Heart right ventricle (tissue), 16 donors: ENCODE measurements at regions not wholly inside any gene's neighbourhood (a gene's known extent, or its start where the extent isn't known, plus 50 kb on each side); places are given as distances from the start of the nearest gene placed in this dataset.
"Not testable (repeated sequence)": the region's sequence is repeated elsewhere in the genome, so short reads cannot be mapped to it uniquely, and the experiment has no call there.

Source experiments
- ATAC-seq, 8 donors: fragments of 200-7000 bp; cut with Tn5 transposase; one replicate each; pipeline ENCODE4 v1.9.1; 2020; ENCODE audit warnings: mild to moderate bottlenecking in 8 of 8, moderate library complexity in 8 of 8, moderate number of reproducible peaks in 1 of 8
- DNase-seq, 2 donors: peaks; one replicate each; pipeline ENCODE4 v3.0.0-alpha.2; 2020
- H3K27ac ChIP-seq, 10 donors: fragments of 200-600 bp; sonication (generic) in 2 of 10; one replicate each; pipeline versions ENCODE4 v1.5.0 to v1.8.0; 2020 to 2022; ENCODE audit warnings: mild to moderate bottlenecking in 3 of 10
- H3K27me3 ChIP-seq, 7 donors: fragments of 200-600 bp; one replicate each; pipeline ENCODE4 v1.8.0; 2021 to 2022; ENCODE audit warnings: mild to moderate bottlenecking in 2 of 7
- H3K36me3 ChIP-seq, 9 donors: fragments of 200-600 bp; sonication (generic) in 1 of 9; one replicate each; pipeline versions ENCODE4 v1.5.0 to v1.8.0; 2020 to 2022; ENCODE audit warnings: mild to moderate bottlenecking in 2 of 9
- H3K4me1 ChIP-seq, 9 donors: fragments of 200-600 bp; sonication (generic) in 1 of 9; one replicate each; pipeline versions ENCODE4 v1.5.0 to v1.8.0; 2020 to 2022; ENCODE audit warnings: mild to moderate bottlenecking in 4 of 9
- H3K4me3 ChIP-seq, 10 donors: fragments of 200-600 bp; sonication (generic) in 2 of 10; one replicate each; pipeline versions ENCODE4 v1.5.0 to v1.8.0; 2020 to 2022; ENCODE audit warnings: mild to moderate bottlenecking in 7 of 10, moderate library complexity in 2 of 10
- H3K9me3 ChIP-seq, 11 donors: fragments of 200-600 bp in 10 of 11; sonication (generic) in 2 of 11; one replicate each; pipeline versions ENCODE4 v1.5.0 to v1.8.0; 2013 to 2022; ENCODE audit warnings: mild to moderate bottlenecking in 2 of 11, control low read depth in 1 of 11, moderate library complexity in 1 of 11
- WGBS, 2 donors: extraction: QIAGEN DNeasy Blood & Tissue Kit; methylation state at CpG; one replicate each; pipeline ENCODE4 v1.1.7; 2013; ENCODE audit warnings: inconsistent platforms in 1 of 2; 5-methylcytosine and 5-hydroxymethylcytosine counted together
- intact Hi-C, 10 donors: fragments of 100-400 bp; cut with DNase I; formaldehyde crosslinking; loops; one replicate each; pipeline versions ENCODE4 v1.11.1 to v1.14.2; 2022
- TF ChIP-seq, protein P1 (sequence below), 9 donors: fragments of 200-600 bp; sonication (generic) in 2 of 9; IDR thresholded peaks; one replicate each; pipeline versions ENCODE4 v1.5.0 to v1.8.0; 2021 to 2022; ENCODE audit warnings: antibody characterized with exemption in 9 of 9, mild to moderate bottlenecking in 5 of 9, moderate library complexity in 1 of 9
- donor health status: Arrhythmogenic right ventricular cardiomyopathy.
- donor health status: ischemic (EF 13 %, LVEDD 7.1; RV severe dilation, severe dysfunction).
- donor health status: healthy with polysubstance abuse.
- donor health status: DM: no; HTN: yes; CAD: no.
- donor health status: DM: no; HTN: no; CAD: no.
- donor health status: ischemic (EF 25% LVEDD 6.9; RV normal size, moderate dysfunction).
- donor health status: ischemic (EF 25% LVEDD 5.7; RV mildly dilated, moderate dysfunction).
- donor health status: healthy.
- donor health status: DM: yes; HTN: yes; CAD: no.
- donor health status: Ischemic cardiomyopathy.
- donor health status: ischemic (EF 35%, LVEDD 5.7; RV mildly dilated, moderate dysfunction).
- donor health status: nonischemic (EF 11% LVEDD 7.7; RV severe dilation, severe dysfunction).
- donor health status: DM: yes; HTN: yes; CAD: no.
- donor health status: PGD.
- donor health status: ischemic (EF 29% LVEDD 5.4; RV normal size, mild dysfunction).
- donor health status: nonischemic (EF 23%, LVEDD 6.1; RV moderate dilation, normal function).

GRCh38 chr2:11947956-11948355 is 201.5 kb downstream of the LPIN1 start:
- DNase-seq, result no peak
- ATAC-seq, result no peak
- no peak overlapping the region for H3K27ac ChIP-seq
- H3K4me1 ChIP-seq, result peaks cover 0 to 13% (median 0%) of the 10 kb centered on the region in 9 donors
- no peaks in the 10 kb centered on the region for H3K9me3 ChIP-seq
- 96% methylated on average over 4 of the region's 4 CpGs for WGBS, 2 donors
- intact Hi-C loops, result no loop called here
- H3K36me3 ChIP-seq, result no peaks in the 10 kb centered on the region
- H3K27me3 ChIP-seq, result no peaks in the 10 kb centered on the region
- TF ChIP-seq, protein P1, sequence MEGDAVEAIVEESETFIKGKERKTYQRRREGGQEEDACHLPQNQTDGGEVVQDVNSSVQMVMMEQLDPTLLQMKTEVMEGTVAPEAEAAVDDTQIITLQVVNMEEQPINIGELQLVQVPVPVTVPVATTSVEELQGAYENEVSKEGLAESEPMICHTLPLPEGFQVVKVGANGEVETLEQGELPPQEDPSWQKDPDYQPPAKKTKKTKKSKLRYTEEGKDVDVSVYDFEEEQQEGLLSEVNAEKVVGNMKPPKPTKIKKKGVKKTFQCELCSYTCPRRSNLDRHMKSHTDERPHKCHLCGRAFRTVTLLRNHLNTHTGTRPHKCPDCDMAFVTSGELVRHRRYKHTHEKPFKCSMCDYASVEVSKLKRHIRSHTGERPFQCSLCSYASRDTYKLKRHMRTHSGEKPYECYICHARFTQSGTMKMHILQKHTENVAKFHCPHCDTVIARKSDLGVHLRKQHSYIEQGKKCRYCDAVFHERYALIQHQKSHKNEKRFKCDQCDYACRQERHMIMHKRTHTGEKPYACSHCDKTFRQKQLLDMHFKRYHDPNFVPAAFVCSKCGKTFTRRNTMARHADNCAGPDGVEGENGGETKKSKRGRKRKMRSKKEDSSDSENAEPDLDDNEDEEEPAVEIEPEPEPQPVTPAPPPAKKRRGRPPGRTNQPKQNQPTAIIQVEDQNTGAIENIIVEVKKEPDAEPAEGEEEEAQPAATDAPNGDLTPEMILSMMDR (IDR thresholded peaks at IDR 0.05), result no peak
- H3K4me3 ChIP-seq, result no peak overlapping the region

- H3K27me3 ChIP-seq, result peaks cover 0 to 6% (median 0%) of the 10 kb centered on the region in 7 donors
- no peaks in the 10 kb centered on the region for H3K9me3 ChIP-seq
- DNase-seq, result no peak
- H3K36me3 ChIP-seq, result no peaks in the 10 kb centered on the region
- ATAC-seq, result no peak
- 86 to 90% methylated on average over 4 of the region's 4 CpGs for WGBS, 2 donors
- intact Hi-C loops, result no loop called here
- peaks cover 0 to 8% (median 0%) of the 10 kb centered on the region in 9 donors for H3K4me1 ChIP-seq
- TF ChIP-seq, protein P1 (IDR thresholded peaks at IDR 0.05), result no peak
- H3K27ac ChIP-seq, result no peak overlapping the region
- H3K4me3 ChIP-seq, result no peak overlapping the region
These were observed 203.5 kb downstream of the LPIN1 start for GRCh38 chr2:11949732-11950523.

DNA sequence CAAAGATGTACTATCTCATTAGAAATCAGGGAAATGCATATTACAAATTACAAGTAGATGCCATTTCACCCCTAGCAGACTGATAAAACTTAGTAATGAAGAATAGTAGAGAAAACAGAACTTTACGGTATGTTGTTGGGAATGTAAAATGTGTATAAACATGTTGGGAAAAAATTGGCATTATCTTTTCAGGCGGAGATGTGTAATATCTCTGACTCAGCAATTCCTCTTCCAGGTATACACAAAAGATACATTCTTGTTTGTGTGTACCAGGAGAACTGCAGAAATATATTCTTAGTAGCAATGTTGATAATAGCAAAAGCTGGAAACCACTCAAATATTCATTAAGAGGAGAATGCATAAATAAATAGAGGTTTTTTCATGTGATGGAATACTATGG is 204.5 kb downstream of the LPIN1 start:
- H3K27me3 ChIP-seq, result peaks cover 0 to 7% (median 0%) of the 10 kb centered on the region in 7 donors
- DNase-seq, result no peak
- TF ChIP-seq, protein P1 (IDR thresholded peaks at IDR 0.05), result no peak
- intact Hi-C loops, result no loop called here
- H3K27ac ChIP-seq, result no peak overlapping the region
- WGBS, 2 donors, result 97 to 99% methylated on average over 2 of the region's 2 CpGs
- H3K4me1 ChIP-seq, result no peaks in the 10 kb centered on the region
- no peaks in the 10 kb centered on the region for H3K9me3 ChIP-seq
- H3K4me3 ChIP-seq, result no peak overlapping the region
- no peaks in the 10 kb centered on the region for H3K36me3 ChIP-seq
- ATAC-seq, result no peak

DNA sequence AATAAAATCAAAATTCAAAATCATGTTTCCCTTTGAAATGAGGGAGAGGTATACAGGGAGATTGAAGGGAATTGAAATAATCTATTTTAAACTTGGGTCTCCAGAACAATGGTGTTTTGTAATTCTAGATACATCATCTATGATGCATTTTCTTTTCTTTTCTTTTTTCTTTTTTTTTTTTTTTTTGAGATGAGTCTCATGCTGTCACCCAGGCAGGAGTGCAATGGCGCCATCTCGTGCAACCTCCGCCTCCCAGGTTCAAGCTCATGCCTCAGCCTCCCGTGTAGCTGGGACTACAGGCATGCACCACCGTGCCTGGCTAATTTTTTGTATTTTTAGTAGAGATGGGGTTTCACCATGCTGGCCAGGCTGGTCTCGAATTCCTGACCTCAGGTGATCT is 205.1 kb downstream of the LPIN1 start:
- H3K27ac ChIP-seq, H3K4me3 ChIP-seq, H3K4me1 ChIP-seq, H3K27me3 ChIP-seq, DNase-seq, ATAC-seq, intact Hi-C loops, H3K9me3 ChIP-seq, H3K36me3 ChIP-seq: not testable (repeated sequence)
- WGBS, 2 donors, result 90 to 96% methylated on average over 6 of the region's 6 CpGs

- H3K36me3 ChIP-seq, result no peaks in the 10 kb centered on the region
- no peak for DNase-seq
- 91 to 95% methylated on average over 3 of the region's 3 CpGs for WGBS, 2 donors
- H3K4me1 ChIP-seq, result no peaks in the 10 kb centered on the region
- TF ChIP-seq, protein P1 (IDR thresholded peaks at IDR 0.05), result no peak
- no peaks in the 10 kb centered on the region for H3K9me3 ChIP-seq
- H3K27ac ChIP-seq, result no peak overlapping the region
- intact Hi-C loops, result no loop called here
- H3K4me3 ChIP-seq, result no peak overlapping the region
- peaks cover 0 to 18% (median 6%) of the 10 kb centered on the region in 7 donors for H3K27me3 ChIP-seq
- ATAC-seq, result no peak
These were observed 206.8 kb downstream of the LPIN1 start for GRCh38 chr2:11953258-11953657.
